ACHN (cell line): ENCODE measurements at regions not wholly inside any gene's neighbourhood (a gene's known extent, or its start where the extent isn't known, plus 50 kb on each side); places are given as distances from the start of the nearest gene placed in this dataset.
"Not testable (repeated sequence)": the region's sequence is repeated elsewhere in the genome, so short reads cannot be mapped to it uniquely, and the experiment has no call there.

ENCODE experiments used
- DNase-seq: peaks from one replicate; pipeline ENCODE4 v3.0.0-alpha.2; 2015
- in situ Hi-C: cut with HindIII; loops from 2 replicates; pipeline ENCODE4 v1.10.0; 2017; ENCODE audit warnings: low sequenced_read_pairs, low pct_ligation_motif_present, low pct_unique_long_range_greater_than_20kb

DNA sequence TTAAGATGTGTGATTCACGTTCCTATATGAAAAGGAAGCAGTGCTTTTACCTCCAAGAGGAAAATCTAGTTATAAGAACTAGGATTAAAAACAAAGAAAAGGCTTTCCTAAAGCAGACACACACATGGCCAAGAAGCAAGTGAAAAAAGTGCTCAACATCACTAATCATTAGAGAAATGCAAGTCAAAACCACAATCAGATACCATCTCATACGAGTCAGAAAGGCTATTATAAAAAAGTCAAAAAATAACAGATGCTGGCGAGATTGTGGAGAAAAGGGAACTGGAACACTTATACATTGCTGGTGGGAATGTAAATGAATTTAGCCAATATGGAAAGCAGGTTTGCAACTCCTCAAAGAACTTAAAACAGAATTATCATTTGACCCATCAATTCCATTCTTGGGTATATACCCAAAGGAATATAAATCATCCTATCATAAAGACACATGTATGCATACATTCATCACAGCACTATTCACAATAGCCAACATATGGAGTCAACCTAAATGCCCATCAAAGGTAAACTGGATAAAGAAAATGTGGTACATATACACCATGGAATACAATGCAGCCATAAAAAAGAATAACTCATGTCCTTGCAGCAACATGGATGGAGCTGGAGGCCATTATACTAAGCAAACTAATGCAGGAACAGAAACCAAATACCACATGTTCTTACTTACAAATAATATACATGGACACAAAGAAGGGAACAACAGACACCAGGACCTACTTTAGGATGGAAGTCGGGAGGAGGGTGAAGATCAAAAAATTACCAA is 285.3 kb downstream of the RAD51AP2 start:
- in situ Hi-C loops = no loop called here
- DNase-seq = no peak

DNA sequence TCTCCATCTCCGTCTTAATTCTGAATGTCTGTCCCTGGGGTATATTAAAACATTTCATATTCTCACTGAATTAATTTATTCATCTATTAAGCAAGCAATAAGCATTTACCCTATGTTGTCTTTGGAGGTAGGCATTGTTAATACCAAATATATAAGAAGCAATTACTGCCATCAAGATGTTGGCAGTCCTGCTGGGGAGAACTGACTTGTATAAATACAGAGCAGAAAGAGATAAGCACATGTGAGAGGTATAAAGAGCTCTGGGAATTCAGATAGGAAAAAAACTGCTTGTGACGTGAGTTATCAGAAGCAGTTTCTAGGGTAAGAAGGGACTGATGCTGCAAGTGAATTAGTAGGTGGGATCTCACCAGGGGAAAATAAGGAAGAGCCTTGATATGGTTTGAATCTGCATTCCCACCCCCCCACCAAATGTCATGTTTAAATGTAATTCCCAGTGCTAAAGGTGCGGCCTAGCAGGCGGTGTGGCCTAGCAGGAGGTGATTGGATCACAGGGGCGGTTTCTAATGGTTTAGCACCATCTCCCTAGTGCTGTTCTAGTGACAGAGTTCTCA is 286.8 kb downstream of the RAD51AP2 start:
- in situ Hi-C loops = no loop called here
- no peak for DNase-seq

DNA sequence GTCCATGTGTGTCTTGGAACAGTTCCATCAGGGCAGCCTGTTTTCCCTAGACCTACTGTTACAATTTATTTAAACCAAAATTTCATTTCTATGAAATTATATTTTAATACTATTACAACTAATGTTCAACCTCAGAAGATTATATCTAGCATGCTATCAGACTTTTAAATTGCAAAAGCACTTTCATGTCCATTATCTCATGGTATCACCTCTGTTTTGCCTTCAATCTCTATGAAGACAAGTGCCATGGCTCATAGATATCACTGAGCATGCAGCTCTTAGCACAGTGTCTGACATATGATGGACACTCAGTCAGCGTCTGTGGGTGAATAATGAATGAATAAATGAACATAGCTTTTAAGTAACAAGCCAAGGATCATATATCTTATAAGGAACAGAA is 288.8 kb downstream of the RAD51AP2 start:
- in situ Hi-C loops = no loop called here
- no peak for DNase-seq

DNA sequence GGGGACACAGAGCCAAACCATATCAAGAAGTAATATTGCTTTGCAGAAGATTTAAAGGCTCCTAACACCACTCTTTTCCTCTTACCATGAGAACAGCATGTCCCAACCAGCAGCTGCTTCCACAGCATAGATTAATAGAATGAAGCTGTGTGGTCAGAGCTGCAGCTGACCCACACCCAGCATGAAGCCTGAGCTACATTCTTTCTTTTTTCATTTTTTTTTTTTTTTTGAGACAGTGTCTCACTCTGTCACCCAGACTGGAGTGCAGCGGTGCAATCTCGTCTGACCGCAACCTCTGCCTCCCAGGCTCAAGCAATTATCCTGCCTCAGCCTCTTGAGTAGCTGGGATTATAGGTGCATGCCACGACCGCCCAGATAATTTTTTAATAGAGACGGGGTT is 289.8 kb downstream of the RAD51AP2 start:
- in situ Hi-C loops = no loop called here
- DNase-seq = no peak

DNA sequence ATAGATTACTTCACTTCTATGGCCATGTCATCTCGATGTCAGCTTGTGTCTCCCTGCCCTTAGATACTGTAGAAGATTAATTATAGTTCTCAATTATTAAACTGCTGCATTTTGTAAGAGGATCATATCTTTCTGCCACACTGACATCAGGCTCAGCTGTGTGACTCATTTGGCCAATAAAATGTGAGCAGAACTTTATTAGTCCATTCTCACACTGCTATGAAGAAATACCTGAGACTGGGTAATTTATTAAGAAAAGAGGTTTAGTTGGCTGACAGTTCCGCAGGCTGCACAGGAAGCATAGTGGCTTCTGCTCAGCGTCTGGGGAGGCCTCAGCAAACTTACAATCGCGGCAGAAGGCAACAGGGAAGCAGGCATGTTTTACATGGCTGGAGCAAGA is 290.4 kb downstream of the RAD51AP2 start:
- no peak for DNase-seq
- in situ Hi-C loops = no loop called here

DNA sequence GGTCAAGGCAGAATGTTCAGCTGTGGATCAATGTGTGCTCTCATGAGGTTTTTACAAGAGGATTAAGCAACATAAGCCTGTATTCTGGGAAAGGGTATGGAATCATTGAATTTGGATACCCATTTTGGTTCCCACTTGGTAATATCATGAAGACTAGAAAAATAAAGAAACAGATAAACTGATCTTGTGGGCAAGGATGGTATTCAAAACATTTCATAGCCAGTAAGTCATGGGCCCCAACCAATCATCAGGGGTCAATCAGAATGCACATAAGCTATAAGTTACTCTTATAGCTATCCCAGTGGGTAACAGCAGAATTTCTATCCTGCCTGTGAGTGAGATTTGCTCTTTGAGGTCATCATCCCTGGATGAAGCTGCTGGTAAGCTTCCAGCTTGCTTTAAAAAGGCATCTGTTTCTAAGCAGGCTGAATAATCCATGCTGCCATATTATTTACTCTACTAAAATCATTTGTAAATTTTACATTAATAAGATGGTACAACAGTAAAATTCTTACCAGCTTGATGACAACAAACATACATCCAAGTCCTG is 291.2 kb downstream of the RAD51AP2 start:
- in situ Hi-C loops = no loop called here
- no peak for DNase-seq

DNA sequence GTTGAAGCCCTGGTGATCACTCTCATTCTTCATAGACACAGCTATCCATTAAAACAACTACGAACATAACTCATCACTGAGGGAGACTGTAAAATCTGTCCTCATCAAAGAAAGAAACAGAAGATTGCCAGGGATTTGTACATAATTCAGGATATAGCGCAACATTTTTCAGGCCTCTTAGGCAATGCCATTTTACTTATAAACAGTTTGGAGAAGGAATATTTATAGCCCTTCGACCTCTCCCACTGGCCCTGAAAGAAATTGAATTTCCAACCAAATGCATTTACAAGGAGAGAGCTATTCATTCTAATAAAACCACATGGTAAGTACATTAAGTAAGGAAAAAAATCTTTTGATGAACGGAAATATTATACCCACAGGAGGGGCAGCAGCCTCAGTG is 295.0 kb downstream of the RAD51AP2 start:
- DNase-seq = no peak
- in situ Hi-C loops = no loop called here

DNA sequence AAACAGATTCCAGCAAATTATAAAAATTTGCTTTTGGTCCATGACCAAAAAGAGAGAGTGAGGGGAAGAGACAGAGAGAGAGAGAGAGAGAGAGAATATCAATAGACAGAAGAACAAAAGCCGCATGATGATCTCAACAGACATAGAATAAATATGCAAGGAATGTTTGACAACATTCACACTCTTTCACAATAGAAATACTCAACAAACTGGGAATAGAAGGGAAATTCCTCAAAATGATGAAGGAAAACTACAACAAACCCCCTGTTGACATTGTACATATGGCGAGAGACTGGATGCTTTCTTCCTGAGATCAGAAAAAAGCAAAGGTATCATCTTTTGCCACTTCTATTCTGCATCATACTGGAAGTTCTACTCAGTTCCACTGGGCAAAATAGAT is 309.7 kb downstream of the RAD51AP2 start:
- in situ Hi-C loops = no loop called here
- DNase-seq = no peak

DNA sequence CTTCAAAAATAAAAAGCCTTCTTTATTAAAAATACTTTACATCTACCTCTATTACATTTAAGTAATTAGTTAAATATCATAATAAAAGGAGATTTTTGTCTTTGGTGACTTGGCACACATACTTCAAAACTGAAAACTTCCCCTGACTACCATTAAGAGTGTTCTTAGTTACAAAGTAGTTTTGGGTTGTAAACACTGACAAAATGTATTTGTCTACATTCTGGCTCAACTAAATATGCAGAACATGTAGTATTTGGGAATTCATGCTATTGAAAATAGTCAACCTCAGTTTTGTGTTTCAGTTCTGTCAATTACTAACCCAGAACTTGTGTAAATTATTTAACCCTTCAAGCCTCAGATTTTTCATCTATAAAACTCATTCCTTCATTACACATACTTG is 311.5 kb downstream of the RAD51AP2 start:
- in situ Hi-C loops = no loop called here
- DNase-seq = no peak

DNA sequence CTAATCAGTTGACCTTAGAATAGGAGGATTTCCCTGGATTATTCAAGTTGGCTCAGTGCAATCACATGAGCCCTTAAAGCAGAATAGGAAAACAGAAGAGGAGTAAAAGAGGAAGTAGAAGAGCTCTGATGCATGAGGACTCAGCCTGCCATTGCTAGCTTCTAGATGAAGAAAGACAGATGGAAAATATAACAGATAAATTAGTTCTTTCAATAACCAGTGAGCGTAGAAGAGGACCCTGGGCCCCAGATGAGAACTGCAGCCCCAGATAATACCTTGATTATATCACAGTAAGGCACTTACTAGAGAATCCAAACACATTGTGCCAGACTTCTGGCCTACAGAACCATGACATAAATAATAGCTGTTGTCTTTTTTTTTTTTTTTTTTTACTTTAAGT is 314.0 kb downstream of the RAD51AP2 start:
- in situ Hi-C loops, DNase-seq: not testable (repeated sequence)

DNA sequence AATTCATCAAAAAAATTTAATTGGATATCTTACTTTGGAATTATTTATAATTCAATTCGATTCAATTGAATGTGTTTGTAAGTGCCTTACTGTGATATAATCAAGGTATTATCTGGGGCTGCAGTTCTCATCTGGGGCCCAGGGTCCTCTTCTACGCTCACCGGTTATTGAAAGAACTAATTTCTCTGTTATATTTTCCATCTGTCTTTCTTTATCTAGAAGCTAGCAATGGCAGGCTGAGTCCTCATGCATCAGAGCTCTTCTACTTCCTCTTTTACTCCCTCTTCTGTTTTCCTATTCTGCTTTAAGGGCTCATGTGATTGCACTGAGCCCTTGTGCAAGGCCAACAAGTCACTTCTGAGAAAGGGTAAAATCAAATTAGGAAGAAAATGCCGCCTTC is 315.6 kb downstream of the RAD51AP2 start:
- DNase-seq, in situ Hi-C loops: not testable (repeated sequence)

DNA sequence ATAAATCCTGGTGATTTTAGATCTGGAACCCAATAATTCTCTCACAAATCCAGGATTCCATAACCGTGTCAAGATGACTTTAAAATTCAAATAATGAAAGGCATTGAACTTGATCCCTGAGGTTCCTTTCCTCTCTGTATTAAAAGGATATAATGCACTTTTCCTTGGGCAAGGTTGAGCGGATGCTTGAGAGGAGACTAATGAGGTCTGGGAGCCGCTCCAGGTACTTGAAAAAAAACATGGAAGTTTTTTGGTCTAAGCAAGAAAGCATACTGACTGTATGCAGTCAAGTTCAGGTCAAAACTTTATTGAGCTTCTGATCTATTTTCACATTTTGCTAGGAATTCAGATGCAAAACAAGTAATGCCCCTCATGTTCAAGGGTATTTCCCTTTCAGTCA is 318.5 kb downstream of the RAD51AP2 start:
- in situ Hi-C loops = no loop called here
- no peak for DNase-seq

DNA sequence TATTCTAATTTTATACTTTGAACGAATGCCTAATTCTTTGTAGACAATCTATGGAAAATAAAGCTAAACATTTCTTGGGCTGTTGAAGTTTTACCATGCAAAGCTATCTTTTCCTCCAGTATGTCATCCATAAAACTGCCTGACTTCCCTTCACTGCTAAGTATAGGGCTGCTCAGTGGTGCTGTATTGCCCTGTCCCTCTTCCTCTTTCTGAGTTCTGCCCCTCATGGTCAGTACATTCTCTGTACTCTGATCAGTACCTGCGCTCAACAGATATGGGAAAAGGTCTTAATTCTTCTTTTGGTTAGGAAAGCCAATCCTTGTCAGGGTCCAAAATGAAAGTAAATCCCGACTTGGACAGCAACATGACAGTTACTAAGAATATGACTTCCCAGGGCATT is 321.9 kb downstream of the RAD51AP2 start:
- DNase-seq = no peak
- in situ Hi-C loops = no loop called here

DNA sequence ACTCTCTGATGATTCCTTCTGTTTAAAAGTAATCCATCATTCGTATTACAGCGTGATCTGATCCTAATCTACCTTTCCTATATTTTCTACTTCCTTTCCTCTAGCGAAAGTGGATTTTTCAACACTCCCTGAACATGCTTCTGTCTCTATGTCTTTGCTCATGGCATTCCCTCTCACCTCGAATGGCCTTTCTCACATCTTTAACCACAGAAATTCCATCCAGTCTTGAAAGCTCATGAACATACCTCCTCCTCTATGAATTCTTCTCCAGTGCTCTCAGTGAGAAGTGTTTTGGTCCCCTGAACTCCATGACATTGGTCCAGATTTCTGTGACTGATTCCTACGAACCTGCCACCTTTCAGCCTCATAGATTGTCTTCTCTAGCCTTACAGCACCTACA is 323.2 kb downstream of the RAD51AP2 start:
- DNase-seq = no peak
- in situ Hi-C loops = no loop called here

DNA sequence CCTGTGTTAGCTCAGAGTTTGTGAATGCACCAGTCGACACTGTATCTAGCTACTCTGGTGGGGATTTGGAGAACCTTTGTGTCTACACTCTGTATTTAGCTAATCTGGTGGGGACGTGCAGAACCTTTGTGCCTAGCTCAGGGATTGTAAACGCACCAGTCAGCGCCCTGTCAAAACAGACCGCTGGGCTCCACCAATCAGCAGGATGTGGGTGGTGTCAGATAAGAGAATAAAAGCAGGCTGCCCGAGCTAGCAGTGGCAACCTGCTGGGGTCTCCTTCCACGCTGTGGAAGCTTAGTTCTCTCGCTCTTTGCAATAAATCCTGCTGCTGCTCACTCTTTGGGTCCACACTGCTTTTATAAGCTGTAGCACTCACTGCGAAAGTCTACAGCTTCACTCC is 324.2 kb downstream of the RAD51AP2 start:
- DNase-seq = no peak
- in situ Hi-C loops = no loop called here

DNA sequence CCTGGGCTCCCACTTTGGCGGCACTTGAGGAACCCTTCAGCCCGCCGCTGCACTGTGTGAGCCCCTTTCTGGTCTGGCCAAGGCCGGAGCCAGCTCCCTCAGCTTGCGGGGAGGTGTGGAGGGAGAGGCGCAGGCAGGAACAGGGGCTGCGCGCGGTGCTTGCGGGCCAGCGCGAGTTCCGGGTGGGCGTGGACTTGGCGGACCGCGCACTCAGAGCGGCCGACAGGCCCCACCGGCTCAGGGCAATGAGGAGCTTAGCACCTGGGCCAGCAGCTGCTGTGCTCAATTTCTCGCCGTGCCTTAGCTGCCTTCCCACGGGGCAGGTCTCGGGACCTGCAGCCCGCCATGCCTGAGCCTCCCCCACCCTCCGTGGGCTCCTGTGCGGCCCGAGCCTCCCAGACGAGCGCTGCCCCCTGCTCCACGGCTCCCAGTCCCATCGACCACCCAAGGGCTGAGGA is 324.8 kb downstream of the RAD51AP2 start:
- in situ Hi-C loops, DNase-seq: not testable (repeated sequence)

DNA sequence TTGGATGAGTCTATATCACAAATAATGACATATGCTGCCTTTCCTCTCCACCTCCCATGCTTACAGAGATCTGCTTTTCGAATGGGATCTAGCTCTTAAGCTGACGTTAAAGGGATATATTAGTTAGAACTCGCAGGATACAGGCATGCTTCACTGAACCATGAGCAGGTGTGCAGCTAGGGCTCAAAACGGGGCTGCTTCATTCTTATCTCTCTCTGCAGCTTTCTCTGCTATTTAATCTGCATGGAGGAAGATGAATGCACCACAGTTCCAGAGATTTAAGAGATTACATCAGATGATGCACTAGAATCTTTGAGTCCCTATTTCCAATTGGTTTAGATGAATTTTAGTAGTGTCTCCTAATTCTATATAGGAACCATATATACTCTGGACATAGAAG is 327.0 kb downstream of the RAD51AP2 start:
- no peak for DNase-seq
- in situ Hi-C loops = no loop called here

DNA sequence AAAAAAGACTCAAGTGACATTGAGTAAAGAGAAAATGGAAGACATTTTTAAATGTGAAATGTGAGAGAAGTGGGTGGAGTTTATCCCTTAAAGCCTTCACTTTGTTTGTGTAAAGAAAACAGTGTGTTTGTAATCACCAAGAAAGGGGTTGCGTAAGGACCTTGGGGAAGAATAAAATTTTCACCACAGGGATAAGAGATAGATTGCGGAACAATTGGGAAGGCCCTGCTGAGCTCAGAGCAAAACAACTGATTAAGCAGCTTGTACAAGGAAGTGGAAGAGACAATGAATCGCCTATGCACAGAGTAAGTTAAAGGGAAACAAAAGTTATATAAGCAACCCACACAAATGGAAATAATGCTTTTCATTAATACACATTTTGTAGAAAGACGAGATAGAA is 327.7 kb downstream of the RAD51AP2 start:
- in situ Hi-C loops = no loop called here
- DNase-seq = no peak

DNA sequence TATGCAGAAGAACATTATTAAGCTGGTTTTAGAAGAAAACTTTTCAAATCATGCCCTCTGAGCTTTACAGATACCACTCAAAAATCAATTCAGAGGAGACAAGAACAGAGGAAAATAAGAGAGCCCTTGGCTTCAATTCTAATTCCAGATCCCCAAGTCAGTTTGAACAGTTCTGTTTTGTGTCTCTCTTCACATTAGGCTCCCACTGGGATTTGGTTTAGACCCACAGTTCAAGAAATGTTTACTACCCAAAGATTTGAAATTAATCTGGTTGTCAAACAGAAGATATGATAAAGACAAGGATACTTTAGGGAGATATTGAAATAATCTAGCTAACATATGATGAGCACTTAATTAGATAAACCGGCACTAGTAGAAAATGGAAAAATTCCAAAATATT is 329.5 kb downstream of the RAD51AP2 start:
- in situ Hi-C loops = no loop called here

DNA sequence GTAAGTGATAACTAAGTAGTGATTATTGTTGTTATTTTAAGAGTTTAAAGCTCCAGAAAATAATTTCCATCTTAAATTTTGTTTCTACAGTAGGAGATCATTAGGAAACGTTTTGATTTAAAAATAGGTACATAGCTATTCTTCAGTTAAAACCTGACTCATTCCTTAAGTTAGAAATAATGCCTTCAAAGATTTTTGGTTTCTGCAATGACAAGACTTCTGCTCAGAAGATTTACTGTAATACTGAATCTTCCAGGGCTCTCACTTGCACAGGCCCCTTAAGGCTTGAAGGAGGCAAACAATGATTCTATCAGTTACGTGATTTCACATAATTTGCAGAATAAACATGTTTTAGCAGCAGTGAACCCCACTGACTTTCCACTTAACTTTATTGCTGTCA is 333.7 kb downstream of the RAD51AP2 start:
- in situ Hi-C loops = no loop called here
- DNase-seq = no peak

More for the DNA sequence above, 329.5 kb downstream of the RAD51AP2 start:
- no peak for DNase-seq
